WTC11 (cell line): ENCODE measurements at regions not wholly inside any gene's neighbourhood (a gene's known extent, or its start where the extent isn't known, plus 50 kb on each side); places are given as distances from the start of the nearest gene placed in this dataset.

Experiments used
- ATAC-seq: fragments of 200-7000 bp; cut with Tn5 transposase; 2 replicates; pipeline ENCODE4 v1.10.0; 2021; ENCODE audit warnings: mild to moderate bottlenecking, moderate library complexity
- CTCF ChIA-PET: fragments of 300-600 bp; sonication (Branson Sonifier 250); formaldehyde crosslinking; loops from one replicate; lab custom pipeline; 2021; ENCODE audit warnings: antibody characterized with exemption; lab: Charles Lee
- POLR2A ChIA-PET: fragments of 350-600 bp; sonication (Branson Sonifier 250); formaldehyde crosslinking; loops from one replicate; lab custom pipeline; 2021; ENCODE audit warnings: antibody characterized with exemption; lab: Charles Lee
- DNase-seq: peaks from one replicate; pipeline ENCODE4 v3.0.0; 2021; ENCODE audit warnings: low spot score
- H3K27ac Mint-ChIP-seq: 2 replicates; pipeline ENCODE4 v1.8.0; 2021; ENCODE audit warnings: mixed read lengths
- H3K27me3 Mint-ChIP-seq: 2 replicates; pipeline ENCODE4 v1.8.0; 2021; ENCODE audit warnings: low read depth, mild to moderate bottlenecking, moderate library complexity, mixed read lengths
- H3K36me3 Mint-ChIP-seq: 2 replicates; pipeline ENCODE4 v1.8.0; 2021; ENCODE audit warnings: mixed read lengths
- H3K4me1 Mint-ChIP-seq: 2 replicates; pipeline ENCODE4 v1.8.0; 2022; ENCODE audit warnings: mixed read lengths
- H3K4me3 Mint-ChIP-seq: 2 replicates; pipeline ENCODE4 v1.8.0; 2021; ENCODE audit warnings: mild to moderate bottlenecking, moderate library complexity, mixed read lengths
- H3K9me3 Mint-ChIP-seq: 2 replicates; pipeline ENCODE4 v1.8.0; 2021; ENCODE audit warnings: mixed read lengths
- AR ChIP-seq: fragments of 250-450 bp; sonication (Bioruptor Pico); IDR thresholded peaks from 2 replicates; pipeline ENCODE4 v1.9.0; 2021; ENCODE audit warnings: mild to moderate bottlenecking
- CBFB ChIP-seq: sonication (generic); formaldehyde crosslinking; IDR thresholded peaks from 2 replicates; pipeline ENCODE4 v1.8.1; 2022; ENCODE audit warnings: mild to moderate bottlenecking, low read depth, missing genetic modification reagents
- CREB1 ChIP-seq: sonication (generic); formaldehyde crosslinking; IDR thresholded peaks from 2 replicates; pipeline ENCODE4 v1.8.0; 2023; ENCODE audit warnings: mild to moderate bottlenecking, missing genetic modification reagents
- KAT7 ChIP-seq: sonication (generic); formaldehyde crosslinking; IDR thresholded peaks from 2 replicates; pipeline ENCODE4 v1.8.1; 2023; ENCODE audit warnings: missing genetic modification reagents, mild to moderate bottlenecking, borderline replicate concordance
- NFE2L1 ChIP-seq: sonication (generic); formaldehyde crosslinking; IDR thresholded peaks from 2 replicates; pipeline ENCODE4 v1.8.1; 2023; ENCODE audit warnings: missing genetic modification reagents
- NR1H2 ChIP-seq: sonication (generic); formaldehyde crosslinking; IDR thresholded peaks from 2 replicates; pipeline ENCODE4 v1.9.0; 2021; ENCODE audit warnings: mild to moderate bottlenecking, moderate library complexity, missing genetic modification reagents
- NR3C1 ChIP-seq: sonication (generic); formaldehyde crosslinking; conservative IDR thresholded peaks from 2 replicates; pipeline ENCODE4 v1.8.1; 2023; ENCODE audit warnings: low read depth, mild to moderate bottlenecking, missing genetic modification reagents
- RELA ChIP-seq: sonication (generic); formaldehyde crosslinking; IDR thresholded peaks from 2 replicates; pipeline ENCODE4 v1.8.1; 2022; ENCODE audit warnings: missing genetic modification reagents, mild to moderate bottlenecking, borderline replicate concordance
- TEAD1 ChIP-seq: sonication (generic); formaldehyde crosslinking; IDR thresholded peaks from 2 replicates; pipeline ENCODE4 v1.8.0; 2022; ENCODE audit warnings: mild to moderate bottlenecking, missing genetic modification reagents
- TP53 ChIP-seq: sonication (generic); formaldehyde crosslinking; IDR thresholded peaks from 2 replicates; pipeline ENCODE4 v1.8.1; 2023; ENCODE audit warnings: mild to moderate bottlenecking, missing genetic modification reagents
- USF2 ChIP-seq: sonication (generic); formaldehyde crosslinking; IDR thresholded peaks from 2 replicates; pipeline ENCODE4 v1.8.1; 2023; ENCODE audit warnings: mild to moderate bottlenecking, missing genetic modification reagents, moderate library complexity
- ZNF219 ChIP-seq: sonication (generic); formaldehyde crosslinking; IDR thresholded peaks from 2 replicates; pipeline ENCODE4 v1.8.0; 2023; ENCODE audit warnings: missing genetic modification reagents, mild to moderate bottlenecking, borderline replicate concordance
- ZNF263 ChIP-seq: sonication (generic); formaldehyde crosslinking; IDR thresholded peaks from 2 replicates; pipeline ENCODE4 v1.8.1; 2022; ENCODE audit warnings: low read depth, mild to moderate bottlenecking, moderate library complexity, missing genetic modification reagents
- ZNF396 ChIP-seq: fragments of 250-450 bp; sonication (Bioruptor Pico); IDR thresholded peaks from 2 replicates; pipeline ENCODE4 v1.8.0; 2021; ENCODE audit warnings: mild to moderate bottlenecking, moderate library complexity, borderline replicate concordance
- ZNF532 ChIP-seq: fragments of 250-450 bp; sonication (Bioruptor Pico); IDR thresholded peaks from 2 replicates; pipeline ENCODE4 v1.9.0; 2021; ENCODE audit warnings: mild to moderate bottlenecking, borderline replicate concordance
- TF ChIP-seq, protein P1 (sequence below): sonication (generic); formaldehyde crosslinking; IDR thresholded peaks from 2 replicates; pipeline ENCODE4 v1.8.0; 2022; ENCODE audit warnings: mild to moderate bottlenecking, missing genetic modification reagents

GRCh38 chr13:105272660-105273631 lies 1262.5 kb downstream of the EFNB2 start:
- peaks cover 14% of the 10 kb centered on the region for H3K9me3 Mint-ChIP-seq
- H3K4me1 Mint-ChIP-seq, result peaks cover 5% of the 10 kb centered on the region
- no peak overlapping the region for H3K27ac Mint-ChIP-seq
- TF ChIP-seq, protein P1, sequence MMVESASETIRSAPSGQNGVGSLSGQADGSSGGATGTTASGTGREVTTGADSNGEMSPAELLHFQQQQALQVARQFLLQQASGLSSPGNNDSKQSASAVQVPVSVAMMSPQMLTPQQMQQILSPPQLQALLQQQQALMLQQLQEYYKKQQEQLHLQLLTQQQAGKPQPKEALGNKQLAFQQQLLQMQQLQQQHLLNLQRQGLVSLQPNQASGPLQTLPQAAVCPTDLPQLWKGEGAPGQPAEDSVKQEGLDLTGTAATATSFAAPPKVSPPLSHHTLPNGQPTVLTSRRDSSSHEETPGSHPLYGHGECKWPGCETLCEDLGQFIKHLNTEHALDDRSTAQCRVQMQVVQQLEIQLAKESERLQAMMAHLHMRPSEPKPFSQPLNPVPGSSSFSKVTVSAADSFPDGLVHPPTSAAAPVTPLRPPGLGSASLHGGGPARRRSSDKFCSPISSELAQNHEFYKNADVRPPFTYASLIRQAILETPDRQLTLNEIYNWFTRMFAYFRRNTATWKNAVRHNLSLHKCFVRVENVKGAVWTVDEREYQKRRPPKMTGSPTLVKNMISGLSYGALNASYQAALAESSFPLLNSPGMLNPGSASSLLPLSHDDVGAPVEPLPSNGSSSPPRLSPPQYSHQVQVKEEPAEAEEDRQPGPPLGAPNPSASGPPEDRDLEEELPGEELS, result no peak
- TF ChIP-seq TEAD1 (no peak), ZNF219 (no peak), TP53 (CRISPR knock-in tag) (no peak), ZNF532 (CRISPR knock-in tag) (no peak), CREB1 (CRISPR knock-in tag) (no peak), CBFB (CRISPR knock-in tag) (no peak), USF2 (no peak), NR3C1 (no peak), NR1H2 (no peak), AR (CRISPR knock-in tag) (no peak), RELA (no peak), NFE2L1 (no peak), ZNF263 (CRISPR knock-in tag) (no peak), KAT7 (CRISPR knock-in tag) (no peak), ZNF396 (CRISPR knock-in tag) (no peak)
- TF ChIP-seq, all 79 proteins: peak for 0
- DNase-seq (no peak), ATAC-seq (peak; percentile 64)
- CTCF ChIA-PET, result interaction anchor here (0.7 kb wide), 1 partner anchor 534 kb away, joined by 3 read pairs; no protein-coding TSS in a partner anchor
- Mint-ChIP-seq H3K36me3 (peaks cover 7% of the 10 kb centered on the region; the same call in 1 of the 2 replicates), H3K4me3 (no peak overlapping the region), H3K27me3 (no peaks in the 10 kb centered on the region)
- POLR2A ChIA-PET, result no interaction called here
